Activated CD4-positive, alpha-beta T cell treated with anti-CD3 and anti-CD28 coated beads, Interleukin-2, amount 50 U/mL, for 16 hours (primary cell): ENCODE measurements at regions not wholly inside any gene's neighbourhood (a gene's known extent, or its start where the extent isn't known, plus 50 kb on each side); places are given as distances from the start of the nearest gene placed in this dataset.

Source experiments
- DNase-seq: peaks from one replicate; pipeline ENCODE4 v3.0.0-alpha.2; 2020

DNA sequence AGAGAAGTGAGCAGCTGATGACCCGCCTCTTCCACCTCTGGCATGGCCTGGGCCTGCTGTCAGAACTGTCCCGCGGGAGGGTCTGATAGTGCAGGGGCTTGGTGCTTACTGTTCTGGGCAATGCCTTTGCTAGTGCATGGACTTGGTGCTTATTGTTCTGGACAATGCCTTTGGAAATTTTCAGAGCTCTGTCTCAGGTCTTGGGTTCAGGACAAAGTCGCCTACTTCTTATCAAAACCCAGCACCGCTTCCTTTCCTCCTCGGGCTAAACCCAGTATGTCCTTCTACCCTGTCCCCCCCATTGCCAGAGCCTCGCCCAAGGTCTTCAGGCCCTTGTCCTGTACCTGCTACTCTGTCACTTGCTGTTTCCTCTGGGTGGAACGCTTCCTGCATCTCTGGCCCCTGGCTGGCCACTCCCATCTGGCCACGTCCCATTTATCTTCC is 149.6 kb downstream of the ACKR3 start:
- no peak for DNase-seq

DNA sequence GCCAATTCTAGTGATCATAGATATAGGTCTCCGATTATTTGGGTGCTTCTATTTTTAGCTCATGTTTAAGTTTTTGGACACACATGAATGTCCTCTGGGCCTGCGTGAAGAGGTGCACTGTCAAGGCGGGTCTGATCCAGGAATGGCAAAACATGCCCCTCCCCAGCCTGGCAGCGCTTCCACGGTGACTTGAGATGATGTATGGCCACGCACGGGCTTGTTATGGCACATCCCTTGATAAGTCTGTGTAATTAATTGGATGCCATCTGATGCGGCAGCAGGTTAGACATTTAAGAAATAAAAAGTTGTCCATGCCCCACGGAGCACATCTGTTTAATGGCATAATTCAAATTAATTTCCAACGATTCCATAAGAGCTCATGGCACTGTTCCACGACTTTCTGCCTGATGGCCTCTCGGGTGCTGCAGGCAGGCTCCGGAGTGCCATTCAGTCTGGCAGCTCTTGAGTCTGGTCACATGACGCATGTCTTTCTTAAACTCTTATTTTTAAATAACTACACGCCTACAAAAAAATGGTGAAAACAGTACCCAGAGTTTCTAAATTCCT is 151.4 kb downstream of the ACKR3 start:
- DNase-seq: no peak

DNA sequence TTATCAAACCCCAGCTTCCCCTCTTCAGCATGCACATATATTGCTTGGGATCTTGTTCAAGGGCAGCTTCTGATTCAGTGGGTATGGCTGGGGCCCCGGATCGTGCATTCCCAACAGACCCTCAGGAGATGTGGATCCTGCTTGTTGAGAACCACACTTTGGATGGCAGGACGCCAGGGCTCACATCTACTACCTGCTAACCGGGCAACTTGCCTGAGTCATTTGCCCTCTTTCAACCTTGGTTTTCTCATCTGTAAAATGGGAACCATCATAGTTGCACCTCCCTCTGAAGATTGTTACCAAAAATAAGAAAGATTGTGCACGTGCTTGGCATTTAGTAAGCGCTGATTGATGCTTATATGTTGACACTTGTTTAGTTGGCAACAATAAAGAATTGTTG is 154.6 kb downstream of the ACKR3 start:
- no peak for DNase-seq

DNA sequence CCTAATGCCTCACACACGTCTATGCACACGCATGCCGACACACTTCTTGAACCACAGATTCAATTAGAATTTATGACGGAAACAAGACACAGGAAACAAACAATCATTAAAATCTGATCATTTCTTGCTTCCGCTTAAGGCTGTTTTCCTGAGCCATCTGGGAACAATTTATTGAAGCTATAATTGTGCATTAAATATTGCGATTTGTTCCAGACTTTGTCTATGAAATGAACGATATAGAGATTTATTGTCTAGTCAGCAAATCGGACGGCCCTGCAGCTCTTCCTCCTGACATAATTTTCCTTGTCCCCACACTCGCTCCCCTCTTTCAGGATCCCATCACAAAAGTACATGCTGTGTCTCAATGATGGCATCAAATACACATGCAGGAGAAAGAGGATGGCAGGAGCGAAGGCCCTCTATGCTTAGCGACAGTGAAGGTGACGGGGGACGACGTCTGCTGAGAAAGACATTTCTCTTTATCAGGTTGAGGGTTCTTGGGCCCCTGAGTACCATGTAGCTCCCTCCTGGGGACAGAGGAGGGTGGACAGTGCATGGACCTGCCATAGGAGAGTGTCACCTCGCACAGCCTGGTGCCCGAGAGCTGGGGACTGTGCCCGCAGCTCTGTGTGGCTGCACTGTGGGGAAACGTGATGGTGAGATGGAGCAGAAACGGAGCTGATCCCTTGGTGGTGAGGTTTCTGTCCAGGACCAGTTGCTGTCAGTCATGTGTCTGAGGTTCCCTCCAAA is 157.3 kb downstream of the ACKR3 start:
- no peak for DNase-seq

DNA sequence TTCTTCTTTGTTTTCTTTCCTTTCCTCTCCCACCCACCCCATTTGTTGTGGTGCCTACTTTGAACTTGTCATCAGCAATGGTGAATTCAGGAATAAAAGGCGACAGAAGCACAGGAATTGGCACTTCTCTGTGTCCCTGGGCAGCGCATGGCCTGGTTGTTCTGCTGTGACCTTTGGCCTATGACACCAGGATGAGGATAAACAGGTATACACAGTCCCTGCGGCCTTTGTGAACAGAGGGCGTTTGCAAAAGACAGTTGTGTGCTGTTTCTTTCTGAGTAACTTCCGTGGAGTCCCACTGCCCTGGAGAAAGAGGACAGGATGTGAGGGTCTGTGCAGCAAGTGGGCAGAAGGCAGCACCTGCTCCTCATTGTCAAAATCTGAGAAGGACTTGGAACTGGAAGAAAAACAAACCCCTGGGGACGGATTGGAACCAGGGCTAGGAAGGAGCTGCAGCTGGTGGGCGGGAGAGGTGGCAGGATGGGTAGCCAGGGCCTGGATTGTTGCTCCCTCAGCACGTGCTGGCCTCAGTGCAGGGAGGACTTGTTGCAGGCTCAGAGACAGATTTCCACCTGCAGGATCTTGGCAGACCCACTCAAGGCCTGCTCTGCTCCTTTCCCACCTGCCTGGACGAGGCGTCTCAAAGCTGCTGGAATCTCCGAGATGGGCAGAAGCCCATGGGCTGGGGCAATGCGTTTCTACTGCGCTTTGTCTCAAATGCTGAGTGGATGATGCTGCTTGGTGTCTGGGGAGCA is 159.5 kb downstream of the ACKR3 start:
- DNase-seq: no peak

DNA sequence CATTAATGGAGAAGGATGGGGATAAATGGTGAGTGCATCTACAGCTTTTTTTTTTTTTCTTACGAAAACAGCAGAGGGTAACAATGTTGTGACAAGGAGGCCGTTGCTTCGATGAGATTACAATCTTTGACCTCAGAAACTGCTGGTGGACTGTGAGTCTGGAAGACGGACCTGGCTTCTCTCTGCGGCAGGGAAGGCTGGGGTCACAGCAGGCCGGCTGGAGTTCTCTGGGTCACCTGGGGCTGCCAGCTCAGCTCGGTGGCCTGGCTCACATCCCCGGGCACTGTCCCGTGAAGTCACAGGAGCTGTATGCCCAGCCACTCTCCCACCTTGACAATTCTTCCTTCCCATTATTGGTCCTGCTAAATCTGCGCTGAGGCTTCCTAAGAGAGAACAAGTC is 160.8 kb downstream of the ACKR3 start:
- no peak for DNase-seq

DNA sequence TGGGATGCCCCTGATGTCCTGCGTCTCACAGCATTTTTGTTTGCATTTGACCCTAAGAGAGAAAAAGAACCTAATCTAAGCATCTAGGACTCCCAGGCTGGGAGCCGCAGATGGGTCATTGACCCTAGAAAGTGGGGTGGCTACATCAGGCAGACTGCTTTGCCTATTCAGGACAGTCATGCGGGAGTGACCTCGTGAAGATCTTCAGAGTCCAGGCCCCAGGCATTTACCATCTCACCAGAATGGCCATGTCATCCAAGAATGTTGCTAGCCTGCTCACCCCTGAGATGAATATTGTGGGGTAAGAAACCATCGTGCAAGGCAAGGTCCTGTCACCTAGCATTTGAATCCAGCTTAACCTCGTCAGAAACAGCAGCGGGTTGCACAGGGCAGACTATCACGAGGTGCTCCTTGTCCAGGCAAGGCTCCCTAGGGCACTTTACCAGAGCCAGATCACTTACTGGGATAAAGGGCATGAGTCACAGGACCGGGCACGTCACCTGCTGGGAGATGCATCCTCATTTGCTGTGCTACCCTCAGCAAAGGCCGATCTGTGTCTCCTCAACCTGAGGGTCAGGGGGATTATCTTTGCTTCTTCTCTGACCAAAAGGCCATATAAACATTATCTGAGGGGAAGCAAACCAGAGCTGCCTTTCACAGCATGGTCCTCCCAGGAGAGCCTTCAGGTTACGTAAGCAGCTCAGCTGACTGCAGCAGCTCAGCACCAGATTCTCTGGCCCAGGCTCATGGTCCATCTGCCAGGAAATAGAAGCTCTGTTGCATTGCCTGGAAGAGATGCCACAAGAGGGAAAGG is 162.3 kb downstream of the ACKR3 start:
- DNase-seq: no peak

DNA sequence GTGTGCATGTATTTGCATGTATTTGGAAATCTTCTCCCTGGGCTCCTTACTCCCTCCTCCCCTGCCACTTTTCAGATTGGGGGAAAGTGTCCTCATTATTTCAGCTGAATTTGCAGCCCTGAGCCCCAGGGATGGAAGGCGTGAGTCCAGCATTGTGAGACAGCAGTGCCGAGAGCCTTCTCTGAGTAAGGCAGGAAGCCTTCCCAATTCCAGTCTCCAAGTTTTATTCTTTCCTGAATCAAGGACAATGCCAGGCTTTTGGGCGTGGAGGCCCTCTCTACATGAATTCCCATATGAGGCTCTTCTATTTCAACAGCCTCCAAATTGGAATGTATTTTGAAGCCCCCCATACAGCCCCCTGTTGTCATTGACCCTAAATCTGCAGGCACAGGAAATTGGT is 163.5 kb downstream of the ACKR3 start:
- DNase-seq: no peak

DNA sequence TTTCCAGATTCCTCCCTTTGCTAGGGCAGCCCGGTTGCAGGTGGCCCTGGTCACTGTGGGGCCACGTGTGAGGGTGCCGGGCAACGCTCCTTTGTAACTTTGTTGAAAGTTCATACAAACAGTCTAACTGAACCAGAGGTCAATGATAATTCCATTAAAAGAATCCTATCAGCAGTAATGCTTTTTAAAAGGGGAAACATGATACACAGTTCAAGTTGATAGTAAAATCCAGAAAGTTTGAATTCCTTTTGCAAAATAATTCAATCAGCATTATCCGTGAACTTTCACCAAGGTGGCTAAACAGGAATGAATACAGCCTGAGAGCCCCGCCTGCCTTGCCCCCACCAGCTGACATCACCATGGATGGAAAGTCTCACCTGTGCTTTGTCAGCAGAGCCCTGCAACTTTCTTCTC is 166.2 kb downstream of the ACKR3 start:
- no peak for DNase-seq

DNA sequence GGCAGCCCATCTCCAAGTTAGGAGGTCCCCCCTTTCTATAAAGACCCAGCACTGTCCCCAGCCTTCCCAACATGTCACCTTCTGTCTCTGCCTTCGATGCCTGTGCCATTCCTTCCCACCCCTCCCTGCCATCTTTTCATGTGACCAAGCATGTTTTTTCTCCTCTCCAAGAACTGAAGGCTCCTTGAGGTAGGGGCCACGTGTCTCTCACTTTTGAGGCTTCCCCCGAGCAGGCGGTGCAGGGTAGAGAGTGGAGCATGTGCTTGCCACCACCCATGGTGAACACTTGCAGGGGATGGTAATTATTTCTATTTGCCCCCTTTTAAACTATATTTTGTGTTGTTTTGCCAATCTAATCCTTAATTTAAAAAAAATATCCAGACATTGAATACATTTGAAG is 168.4 kb downstream of the ACKR3 start:
- no peak for DNase-seq

DNA sequence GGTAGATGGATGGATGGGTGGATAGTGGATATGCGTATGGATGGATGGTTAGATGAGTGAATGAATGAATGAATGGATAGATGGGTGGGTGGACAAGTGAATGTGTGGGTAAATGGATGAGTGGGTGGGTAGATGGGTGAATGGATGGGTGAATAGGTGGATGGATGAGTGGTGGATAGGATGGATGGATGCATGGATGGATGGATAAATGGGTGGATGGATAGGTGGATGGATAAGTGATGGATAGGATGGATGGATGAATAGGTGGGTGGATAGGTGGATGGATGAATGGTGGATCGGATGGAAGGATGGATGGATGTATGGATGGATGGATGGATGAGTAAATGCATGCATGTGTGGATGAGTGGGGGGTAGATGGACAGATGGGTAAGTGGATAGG is 169.3 kb downstream of the ACKR3 start:
- DNase-seq: no peak

DNA sequence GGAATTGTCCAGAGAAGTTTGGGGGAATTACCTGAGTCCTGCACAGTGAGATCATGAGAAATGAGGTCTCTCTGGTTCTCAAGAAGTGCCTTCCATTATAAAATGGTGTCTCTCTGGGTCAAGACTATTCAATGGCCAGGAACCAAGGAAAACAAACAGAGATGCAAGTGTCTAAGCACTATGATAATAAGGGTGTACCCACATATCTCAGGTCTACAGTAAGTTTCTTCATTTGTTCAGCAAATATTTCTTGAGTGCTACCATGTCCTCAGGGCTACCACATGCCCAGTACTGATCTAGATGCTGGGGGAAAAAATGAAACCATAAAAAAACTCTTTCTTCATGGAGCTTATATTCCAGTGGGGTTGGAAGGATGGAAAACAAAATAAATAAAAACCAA is 170.0 kb downstream of the ACKR3 start:
- DNase-seq: no peak

DNA sequence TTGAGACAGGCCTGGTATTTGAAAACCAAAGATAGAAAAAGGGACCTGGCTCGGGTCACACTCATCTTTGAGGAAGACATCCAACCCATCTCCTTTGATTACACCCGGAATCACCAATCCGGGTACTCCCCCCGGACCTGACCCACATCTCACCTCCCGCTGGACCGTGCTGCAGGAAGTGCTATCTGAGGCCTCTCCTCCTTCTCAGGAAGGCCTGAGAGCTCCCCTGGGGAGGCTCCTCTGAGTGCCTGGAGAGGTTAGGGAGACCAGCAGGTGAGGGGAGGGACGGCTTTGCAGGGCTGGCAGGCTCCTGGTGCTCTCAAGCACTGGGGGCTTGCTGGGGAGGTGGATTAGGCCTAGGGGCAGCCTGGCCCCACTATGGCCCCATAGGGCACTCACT is 170.9 kb downstream of the ACKR3 start:
- no peak for DNase-seq

DNA sequence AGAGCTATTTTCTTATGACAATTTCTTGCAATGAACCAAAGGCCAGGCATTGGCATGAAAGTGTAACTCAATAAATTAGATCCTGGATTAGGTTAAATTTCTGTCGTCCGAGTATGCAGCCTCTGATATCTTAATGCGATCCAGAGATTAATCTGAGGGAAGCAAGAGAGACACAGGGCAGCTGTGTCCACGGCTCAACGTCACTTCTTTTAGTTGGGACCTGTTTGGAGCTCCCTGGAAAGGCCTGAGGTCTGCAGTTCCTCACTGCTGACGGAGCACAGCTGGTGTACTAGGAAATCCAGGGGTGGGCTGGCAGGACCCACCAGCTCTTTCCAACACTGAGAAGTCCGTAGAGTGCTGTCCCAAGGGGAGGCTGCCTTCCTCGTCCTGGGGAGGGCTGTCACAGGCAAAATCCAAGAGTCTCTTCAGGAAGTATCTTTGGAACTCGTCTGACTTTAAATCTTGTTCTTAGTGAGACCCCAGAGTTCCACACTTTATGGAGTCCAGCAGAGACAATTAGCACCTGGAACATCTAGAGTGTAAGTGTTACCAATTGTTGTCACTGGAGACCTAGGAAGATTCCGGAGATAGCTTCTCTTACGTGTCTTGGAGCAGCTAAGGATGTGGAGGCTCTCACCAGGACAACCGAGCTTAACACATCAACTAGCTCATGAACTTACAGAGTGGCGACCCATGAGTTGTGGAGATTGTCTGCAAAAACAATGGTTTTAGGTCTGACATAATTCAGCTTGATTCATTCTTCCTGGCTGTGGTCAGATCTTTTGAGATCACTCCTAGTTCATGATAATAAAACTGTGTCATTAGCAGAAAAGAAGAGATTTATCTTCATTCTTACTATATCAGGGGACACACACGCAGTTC is 173.7 kb downstream of the ACKR3 start:
- no peak for DNase-seq

DNA sequence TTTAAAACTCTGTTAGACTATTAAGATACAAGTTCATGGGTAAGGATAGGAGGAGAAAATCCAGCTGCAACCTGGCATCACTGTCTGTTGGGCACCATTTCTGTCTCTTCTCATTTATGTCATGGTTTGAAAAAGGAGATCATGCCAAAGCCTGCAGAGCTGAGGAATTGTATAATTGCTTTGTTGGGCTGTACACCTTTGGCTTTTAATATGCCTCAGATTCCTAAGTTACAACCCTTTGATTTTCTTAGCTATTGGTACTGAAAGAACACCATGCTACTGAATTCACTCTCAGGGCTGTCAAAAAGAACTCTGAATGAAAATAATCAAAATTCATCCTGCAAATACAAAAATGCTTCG is 174.3 kb downstream of the ACKR3 start:
- DNase-seq: no peak

DNA sequence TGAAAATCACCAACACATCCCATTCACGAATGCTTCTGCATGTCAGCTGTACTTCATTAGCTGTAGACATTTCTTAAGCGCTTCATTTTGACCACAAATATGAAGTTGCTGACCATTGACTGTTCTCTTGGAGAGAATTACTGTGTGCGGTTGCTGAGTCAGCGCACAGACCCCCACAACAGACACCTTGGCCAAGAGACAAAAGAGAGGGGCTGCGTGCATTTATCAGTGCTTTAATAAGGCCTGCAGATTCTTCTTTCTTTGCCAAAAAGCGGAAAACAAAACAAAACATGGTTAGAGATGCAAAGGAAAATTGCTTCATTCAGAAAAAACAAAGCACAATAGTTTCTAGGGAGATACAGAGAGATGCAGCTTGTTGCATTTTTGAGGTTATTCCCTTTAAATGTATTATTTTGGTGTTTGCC is 174.7 kb downstream of the ACKR3 start:
- no peak for DNase-seq

DNA sequence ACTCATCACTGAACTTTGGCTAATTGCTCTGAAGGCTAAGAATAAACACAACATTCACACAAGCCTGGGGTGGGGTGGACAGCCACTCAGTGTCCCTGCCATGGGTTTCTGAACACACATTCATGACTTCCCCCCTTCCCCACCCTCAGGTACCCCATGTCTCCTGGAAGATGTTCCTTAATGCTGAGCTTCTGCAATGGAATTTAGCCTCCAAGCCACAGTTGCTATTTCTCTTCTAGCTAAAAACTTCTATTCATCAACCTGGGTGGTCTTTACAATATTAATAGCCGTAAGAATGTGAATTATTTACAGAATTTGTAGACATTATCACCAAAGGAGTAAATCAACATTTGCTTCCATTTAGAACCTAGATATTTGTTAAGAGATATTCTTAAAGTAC is 175.1 kb downstream of the ACKR3 start:
- DNase-seq: no peak

DNA sequence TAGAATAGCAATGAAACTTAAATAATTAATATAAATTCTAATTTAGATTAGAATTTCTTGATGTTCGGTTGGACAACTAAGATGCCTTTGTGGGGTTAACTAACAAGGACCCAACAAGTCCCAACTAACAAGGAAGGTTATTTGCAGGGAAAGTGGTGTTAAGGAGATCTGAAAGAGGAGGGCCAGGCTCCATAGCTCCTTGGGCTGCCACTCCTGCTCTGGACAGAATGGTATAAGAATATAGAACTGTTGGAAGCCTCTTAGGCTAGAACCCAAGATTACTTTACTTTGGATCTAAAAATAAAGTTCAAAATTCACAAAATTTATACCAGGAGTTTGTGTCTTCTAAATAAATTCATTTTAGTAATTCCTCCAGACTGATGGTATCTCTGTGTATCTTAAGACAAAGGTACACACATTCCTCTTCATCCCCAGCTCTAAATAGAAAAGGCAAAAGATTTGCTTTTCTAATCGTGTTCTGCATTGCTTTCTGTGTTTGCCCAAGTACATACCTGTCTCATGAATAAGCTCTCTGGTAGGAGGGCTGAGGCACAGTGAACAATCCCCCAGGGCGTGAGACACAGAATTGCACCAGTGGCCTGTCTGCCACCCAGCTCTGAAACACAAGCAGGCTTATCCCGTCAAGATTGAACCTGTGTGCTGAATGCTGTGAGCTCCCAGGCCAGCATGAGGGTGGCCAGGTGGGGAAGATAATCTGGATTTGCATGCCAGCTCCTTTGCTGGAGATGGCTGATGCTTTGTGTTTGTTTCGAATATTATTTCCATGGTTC is 176.0 kb downstream of the ACKR3 start:
- DNase-seq: no peak

DNA sequence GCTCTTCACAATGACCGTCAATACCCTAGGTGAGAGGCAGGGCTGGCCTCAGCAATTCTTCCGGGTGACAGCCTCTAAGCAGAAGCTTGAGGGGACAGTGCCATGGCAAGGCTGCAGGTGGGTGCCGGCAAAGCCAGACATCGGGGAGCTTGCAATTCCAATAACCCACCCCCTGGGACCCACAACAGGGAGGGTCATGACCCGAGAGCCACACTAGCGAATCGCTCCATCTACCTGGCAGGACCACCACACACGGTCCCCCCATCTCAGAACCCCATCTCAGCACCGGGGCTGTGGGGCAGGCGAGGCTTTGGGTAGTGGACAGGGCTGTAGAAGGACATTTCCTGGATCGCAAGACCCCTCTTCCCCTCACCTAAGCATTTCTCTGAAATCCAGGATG is 177.2 kb downstream of the ACKR3 start:
- no peak for DNase-seq

DNA sequence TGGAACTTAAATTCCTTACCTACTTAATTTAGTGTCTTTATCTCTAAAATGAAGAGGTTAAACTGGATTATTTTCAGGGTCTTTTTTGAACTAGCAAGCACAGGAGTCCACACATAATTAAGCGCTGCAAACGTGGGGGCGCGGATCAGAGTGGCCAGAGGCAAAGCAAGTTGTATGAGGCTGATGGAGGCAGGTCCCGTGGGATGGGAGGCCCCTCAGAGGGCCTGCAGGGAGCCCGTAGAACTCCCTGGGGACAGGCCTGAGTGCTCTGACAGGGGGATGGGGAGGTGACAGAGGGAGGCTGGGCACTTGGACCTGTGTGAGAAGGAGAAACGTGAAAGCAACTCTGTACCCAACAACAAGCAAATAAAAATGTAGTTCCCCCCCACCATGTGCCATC is 177.8 kb downstream of the ACKR3 start:
- no peak for DNase-seq

DNA sequence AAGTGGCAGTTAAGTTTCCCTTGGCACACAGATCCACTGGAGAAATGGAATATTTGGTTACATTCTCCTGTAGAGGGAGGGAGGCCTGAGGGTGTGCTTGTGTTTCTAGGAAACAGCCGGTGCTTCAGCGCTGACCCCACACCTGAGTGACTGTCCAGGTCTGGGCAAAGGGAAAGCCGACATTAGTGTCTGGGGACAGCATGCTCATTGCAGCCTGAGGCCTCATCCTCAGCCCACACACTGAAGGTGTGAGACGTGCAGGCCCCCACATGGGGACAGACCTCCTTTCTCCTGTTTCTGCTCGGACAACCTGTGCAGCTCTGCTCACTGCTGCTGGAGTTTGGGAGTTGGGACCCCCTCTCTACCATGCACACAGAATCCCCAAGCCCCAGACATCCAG is 178.3 kb downstream of the ACKR3 start:
- DNase-seq: no peak

DNA sequence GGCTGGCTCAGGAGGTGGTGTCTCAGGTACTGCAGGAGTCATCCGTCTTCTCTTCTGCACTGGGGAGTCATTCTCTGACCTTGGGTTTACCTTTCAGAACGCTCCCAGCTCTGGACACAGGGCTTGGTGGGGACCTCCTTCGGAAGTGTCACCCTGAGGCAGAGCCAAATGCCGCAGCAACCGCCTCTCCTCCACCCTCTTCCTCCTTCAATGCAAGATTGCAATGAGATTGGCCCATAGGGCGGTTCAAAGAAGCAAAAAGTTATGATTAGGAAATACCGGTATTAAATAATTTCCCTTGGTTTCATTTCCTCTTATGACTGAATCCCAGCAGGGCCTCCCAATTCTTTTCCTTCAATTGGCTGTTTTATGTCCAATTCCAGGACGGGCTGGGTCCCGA is 178.8 kb downstream of the ACKR3 start:
- DNase-seq: no peak
